H1 (cell line): ENCODE measurements at regions not wholly inside any gene's neighbourhood (a gene's known extent, or its start where the extent isn't known, plus 50 kb on each side); places are given as distances from the start of the nearest gene placed in this dataset.

Experiments used
- EP300 ChIP-seq, 2 experiments: IDR thresholded peaks; 1 replicate in 1 of 2; 2 replicates in 1 of 2; pipeline ENCODE4 v1.6.1; 2011 to 2012; ENCODE audit warnings: low read depth in 2 of 2, low read length in 2 of 2, mild to moderate bottlenecking in 2 of 2, borderline replicate concordance in 1 of 2, inconsistent platforms in 1 of 2, moderate library complexity in 1 of 2

DNA sequence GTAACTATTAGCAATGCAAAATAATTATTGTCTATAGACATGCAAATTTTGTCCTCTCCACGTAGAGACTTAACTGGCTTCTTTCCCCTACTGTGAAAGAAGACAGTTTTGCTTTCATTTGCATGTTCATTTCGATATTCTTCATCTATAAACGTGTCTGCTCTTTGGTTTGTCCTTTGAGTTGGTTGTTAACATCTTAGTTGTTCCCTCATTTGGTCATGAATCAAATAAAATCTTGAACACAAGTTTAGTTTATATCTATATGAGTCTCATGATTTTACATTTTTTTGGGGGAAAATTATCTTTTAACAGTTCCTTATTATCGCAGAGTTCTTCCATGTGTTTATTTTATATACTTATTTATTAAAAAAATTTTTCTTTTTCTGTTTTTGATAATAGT, 214.4 kb downstream of the UTP18 start (continued):
- TF ChIP-seq EP300 (IDR thresholded peaks at IDR 0.05; ENCODE audit: borderline replicate concordance in 1 of 2, low read depth in 2 of 2, low read length in 2 of 2): no peak
